Activated CD4-positive, alpha-beta T cell treated with anti-CD3 and anti-CD28 coated beads, Interleukin-2, amount 10 ng/mL, durations not matched to agents 24 days and 14 days (primary cell): ENCODE measurements at regions not wholly inside any gene's neighbourhood (a gene's known extent, or its start where the extent isn't known, plus 50 kb on each side); places are given as distances from the start of the nearest gene placed in this dataset.

Experiments used
- DNase-seq: peaks from one replicate; pipeline ENCODE4 v3.0.0; 2022
- H3K27ac Mint-ChIP-seq: one replicate; pipeline ENCODE4 v1.8.0; 2022; ENCODE audit warnings: mild to moderate bottlenecking, mixed read lengths
- H3K27me3 Mint-ChIP-seq: one replicate; pipeline ENCODE4 v1.8.0; 2022; ENCODE audit warnings: mixed read lengths
- H3K36me3 Mint-ChIP-seq: one replicate; pipeline ENCODE4 v1.8.0; 2022; ENCODE audit warnings: low read depth, mild to moderate bottlenecking, mixed read lengths
- H3K4me1 Mint-ChIP-seq: one replicate; pipeline ENCODE4 v1.8.0; 2021; ENCODE audit warnings: mixed read lengths
- H3K4me3 Mint-ChIP-seq: one replicate; pipeline ENCODE4 v1.8.0; 2022; ENCODE audit warnings: mild to moderate bottlenecking, moderate library complexity, mixed read lengths
- H3K9me3 Mint-ChIP-seq: one replicate; pipeline ENCODE4 v1.8.0; 2021; ENCODE audit warnings: mixed read lengths
- intact Hi-C: fragments of 100-400 bp; cut with micrococcal nuclease; formaldehyde crosslinking; loops from one replicate; pipeline ENCODE4 v1.15.1; 2023

GRCh38 chr9:126275386-126276001, 51.1 kb upstream of the MVB12B start:
- no peaks in the 10 kb centered on the region for H3K4me1 Mint-ChIP-seq
- no peak overlapping the region for H3K27ac Mint-ChIP-seq
- H3K27me3 Mint-ChIP-seq: peaks cover 21% of the 10 kb centered on the region
- H3K36me3 Mint-ChIP-seq: no peaks in the 10 kb centered on the region
- no peak for DNase-seq
- H3K4me3 Mint-ChIP-seq: no peak overlapping the region
- H3K9me3 Mint-ChIP-seq: no peaks in the 10 kb centered on the region
- intact Hi-C loops: no loop called here

DNA sequence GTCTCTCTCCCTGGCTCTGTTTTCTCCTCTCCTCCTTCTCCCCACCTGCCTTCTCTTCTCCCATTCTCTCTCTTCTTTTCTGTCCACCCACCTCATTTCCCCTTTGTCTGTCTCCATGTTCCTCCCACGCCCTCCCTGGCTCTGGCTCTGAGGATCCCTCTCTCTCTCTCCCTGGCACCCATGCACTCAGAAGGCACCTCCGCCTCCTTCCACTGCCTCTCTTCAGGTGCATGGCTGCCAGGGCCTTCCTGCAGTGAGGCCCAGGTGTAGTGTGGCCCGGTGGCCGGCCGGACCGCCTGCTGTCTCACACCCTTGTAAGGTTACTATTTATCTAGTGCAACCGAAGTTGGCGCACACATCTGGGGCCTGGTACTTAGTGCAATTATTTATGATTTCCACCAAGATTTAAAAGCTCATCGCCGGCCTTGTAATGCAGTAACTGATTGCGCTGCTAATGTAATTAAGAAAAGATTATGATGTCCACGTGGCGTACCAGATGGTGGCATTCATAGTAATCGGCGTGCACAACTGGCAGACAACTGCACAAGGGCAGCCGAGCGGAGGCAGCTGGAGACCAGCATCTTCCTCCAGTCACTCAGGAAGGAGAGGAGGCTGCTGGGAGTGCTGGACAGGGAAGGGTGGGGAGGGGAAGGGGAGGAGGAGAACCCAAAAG, 50.4 kb upstream of the MVB12B start:
- Mint-ChIP-seq H3K4me1 (no peaks in the 10 kb centered on the region), H3K9me3 (no peaks in the 10 kb centered on the region), H3K36me3 (no peaks in the 10 kb centered on the region), H3K27ac (no peak overlapping the region), H3K27me3 (peaks cover 23% of the 10 kb centered on the region), H3K4me3 (no peak overlapping the region)
- intact Hi-C loops: no loop called here
- no peak for DNase-seq
